Adrenal gland (tissue), 9 donors: ENCODE measurements at regions not wholly inside any gene's neighbourhood (a gene's known extent, or its start where the extent isn't known, plus 50 kb on each side); places are given as distances from the start of the nearest gene placed in this dataset.
A peak's percentile ranks its signal among the peaks of the same experiment; 100 is the strongest.

Experiments
- DNase-seq, 7 donors: peaks; one replicate each; pipeline ENCODE4 v3.0.0-alpha.2; 2019 to 2020
- H3K27ac ChIP-seq, 5 donors: fragments of 200-600 bp; sonication (generic) in 4 of 5; 1 replicate in 3 of 5; 2 replicates in 2 of 5; pipeline versions ENCODE4 v1.5.1 to v1.8.0; 2016 to 2020; ENCODE audit warnings: mild to moderate bottlenecking in 1 of 5
- H3K27me3 ChIP-seq: fragments of 200-600 bp; 2 replicates; pipeline ENCODE4 v1.8.0; 2021
- H3K36me3 ChIP-seq, 2 donors: fragments of 200-600 bp; replicated peaks in 1 of 2; 1 replicate in 1 of 2; 2 replicates in 1 of 2; pipeline versions ENCODE4 v1.5.1 to v1.8.0; 2018 to 2022
- H3K4me1 ChIP-seq, 2 donors: fragments of 200-600 bp; replicated peaks in 1 of 2; 1 replicate in 1 of 2; 2 replicates in 1 of 2; pipeline versions ENCODE4 v1.5.1 to v1.8.0; 2018 to 2021
- H3K4me3 ChIP-seq, 4 donors: fragments of 200-600 bp; sonication (generic) in 3 of 4; one replicate each; pipeline ENCODE4 v1.5.1; 2016 to 2018
- H3K9me3 ChIP-seq, 3 donors: fragments of 200-600 bp; sonication (generic) in 1 of 3; replicated peaks in 1 of 3; 1 replicate in 2 of 3; 2 replicates in 1 of 3; pipeline versions ENCODE4 v1.5.1 to v1.8.0; 2016 to 2021
- POLR2A ChIP-seq, 2 donors: fragments of 450-650 bp; IDR thresholded peaks; one replicate each; pipeline ENCODE4 v1.6.1; 2017; ENCODE audit warnings: antibody characterized with exemption in 2 of 2, mild to moderate bottlenecking in 2 of 2, moderate library complexity in 1 of 2
- WGBS, 4 donors: extraction: QIAGEN DNeasy Blood & Tissue Kit in 2 of 4; methylation state at CpG; one replicate each; pipeline versions ENCODE4 v1.1.5 to v1.1.7; 2013 to 2017; 5-methylcytosine and 5-hydroxymethylcytosine counted together
- intact Hi-C, 2 donors: fragments of 100-400 bp; cut with DNase I; formaldehyde crosslinking; loops; one replicate each; pipeline versions ENCODE4 v1.14.1 to v1.15.0; 2022 to 2023
- TF ChIP-seq, protein P1 (sequence below), 6 experiments: fragments of 450-650 bp in 4 of 6; fragments of 200-600 bp in 2 of 6; sonication (generic) in 1 of 6; IDR thresholded peaks; 1 replicate in 5 of 6; 2 replicates in 1 of 6; pipeline versions ENCODE4 v1.5.1 to v1.8.0; 2016 to 2021; ENCODE audit warnings: antibody characterized with exemption in 6 of 6, mild to moderate bottlenecking in 2 of 6, moderate library complexity in 1 of 6
- donor health status: healthy with polysubstance abuse.
- donor health status: Bipolar disorder and iron deficiency.
- donor health status: DM: yes; HTN: yes; CAD: no.
- donor health status: DM: no; HTN: no; CAD: no.
- donor health status: DM: no; HTN: no; CAD: no.

DNA sequence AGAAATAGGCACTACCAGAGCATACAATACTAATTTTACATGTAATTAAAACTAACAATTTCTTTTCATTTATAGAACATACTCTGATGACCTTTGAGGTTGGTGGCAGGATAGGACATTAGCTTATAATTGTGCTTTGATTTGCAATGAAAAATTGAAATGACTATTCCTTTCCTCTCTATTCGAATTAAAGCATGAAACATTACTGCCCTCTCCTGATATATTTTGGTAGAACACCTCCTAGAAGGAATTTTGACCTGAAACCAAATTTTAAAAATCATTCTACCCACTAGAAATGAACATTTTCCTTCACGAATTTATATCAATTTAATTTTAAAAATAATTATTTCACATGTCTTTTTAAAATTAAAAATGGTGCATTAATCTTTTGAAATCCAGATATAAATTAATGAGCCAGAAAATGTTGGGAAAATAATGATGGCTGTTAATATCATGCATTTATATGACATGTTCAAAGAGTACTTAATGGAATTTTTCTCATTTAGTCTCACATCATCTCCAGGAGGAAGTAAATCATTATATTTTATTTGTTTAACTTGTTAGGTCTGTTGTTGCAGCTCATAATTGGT is 556.3 kb upstream of the ARGLU1 start:
- no peaks in the 10 kb centered on the region for H3K9me3 ChIP-seq
- TF ChIP-seq POLR2A (IDR thresholded peaks at IDR 0.05): no peak
- TF ChIP-seq, protein P1, sequence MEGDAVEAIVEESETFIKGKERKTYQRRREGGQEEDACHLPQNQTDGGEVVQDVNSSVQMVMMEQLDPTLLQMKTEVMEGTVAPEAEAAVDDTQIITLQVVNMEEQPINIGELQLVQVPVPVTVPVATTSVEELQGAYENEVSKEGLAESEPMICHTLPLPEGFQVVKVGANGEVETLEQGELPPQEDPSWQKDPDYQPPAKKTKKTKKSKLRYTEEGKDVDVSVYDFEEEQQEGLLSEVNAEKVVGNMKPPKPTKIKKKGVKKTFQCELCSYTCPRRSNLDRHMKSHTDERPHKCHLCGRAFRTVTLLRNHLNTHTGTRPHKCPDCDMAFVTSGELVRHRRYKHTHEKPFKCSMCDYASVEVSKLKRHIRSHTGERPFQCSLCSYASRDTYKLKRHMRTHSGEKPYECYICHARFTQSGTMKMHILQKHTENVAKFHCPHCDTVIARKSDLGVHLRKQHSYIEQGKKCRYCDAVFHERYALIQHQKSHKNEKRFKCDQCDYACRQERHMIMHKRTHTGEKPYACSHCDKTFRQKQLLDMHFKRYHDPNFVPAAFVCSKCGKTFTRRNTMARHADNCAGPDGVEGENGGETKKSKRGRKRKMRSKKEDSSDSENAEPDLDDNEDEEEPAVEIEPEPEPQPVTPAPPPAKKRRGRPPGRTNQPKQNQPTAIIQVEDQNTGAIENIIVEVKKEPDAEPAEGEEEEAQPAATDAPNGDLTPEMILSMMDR (IDR thresholded peaks at IDR 0.05): peak; percentile 22 to 60 (median 46)
- H3K36me3 ChIP-seq: no peaks in the 10 kb centered on the region
- no peaks in the 10 kb centered on the region for H3K27me3 ChIP-seq
- H3K4me1 ChIP-seq: no peaks in the 10 kb centered on the region
- DNase-seq: no peak
- intact Hi-C loops: loop anchor here in 1 of 2 donors (10.0 kb wide), 1 partner anchor 1039 kb away; no protein-coding TSS in a partner anchor
- 1 to 2% (median 2%) methylated on average over 2 of the region's 2 CpGs for WGBS, 4 donors
- no peak overlapping the region for H3K27ac ChIP-seq
- H3K4me3 ChIP-seq: no peak overlapping the region

DNA sequence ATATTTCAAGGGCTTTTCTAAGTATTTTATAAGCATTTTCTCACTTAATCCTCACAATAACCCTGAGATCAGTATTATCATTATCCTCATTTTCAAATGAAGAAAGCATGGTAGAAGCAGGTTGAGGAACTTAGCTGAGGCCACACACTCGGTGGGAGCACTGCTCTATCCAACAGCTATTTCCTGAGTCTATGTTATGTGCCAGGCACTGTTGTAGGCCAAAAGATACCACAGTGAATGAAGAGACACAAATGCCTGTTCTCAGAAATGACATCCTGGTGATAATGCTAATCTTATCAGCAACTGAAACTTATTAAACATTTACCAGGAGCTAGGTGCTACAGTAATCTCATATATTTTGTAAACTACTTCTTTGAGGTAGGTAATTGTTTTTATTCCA is 553.9 kb upstream of the ARGLU1 start:
- no peaks in the 10 kb centered on the region for H3K9me3 ChIP-seq
- no peaks in the 10 kb centered on the region for H3K4me1 ChIP-seq
- no peak overlapping the region for H3K27ac ChIP-seq
- no peak for TF ChIP-seq POLR2A (IDR thresholded peaks at IDR 0.05)
- TF ChIP-seq, protein P1 (IDR thresholded peaks at IDR 0.05): no peak
- intact Hi-C loops: loop anchor here in 1 of 2 donors (10.0 kb wide), 1 partner anchor 1037 kb away; no protein-coding TSS in a partner anchor
- DNase-seq: no peak
- H3K27me3 ChIP-seq: no peaks in the 10 kb centered on the region
- 24 to 58% (median 53%) methylated on average over 1 of the region's 1 CpG for WGBS, 4 donors
- no peak overlapping the region for H3K4me3 ChIP-seq
- no peaks in the 10 kb centered on the region for H3K36me3 ChIP-seq

DNA sequence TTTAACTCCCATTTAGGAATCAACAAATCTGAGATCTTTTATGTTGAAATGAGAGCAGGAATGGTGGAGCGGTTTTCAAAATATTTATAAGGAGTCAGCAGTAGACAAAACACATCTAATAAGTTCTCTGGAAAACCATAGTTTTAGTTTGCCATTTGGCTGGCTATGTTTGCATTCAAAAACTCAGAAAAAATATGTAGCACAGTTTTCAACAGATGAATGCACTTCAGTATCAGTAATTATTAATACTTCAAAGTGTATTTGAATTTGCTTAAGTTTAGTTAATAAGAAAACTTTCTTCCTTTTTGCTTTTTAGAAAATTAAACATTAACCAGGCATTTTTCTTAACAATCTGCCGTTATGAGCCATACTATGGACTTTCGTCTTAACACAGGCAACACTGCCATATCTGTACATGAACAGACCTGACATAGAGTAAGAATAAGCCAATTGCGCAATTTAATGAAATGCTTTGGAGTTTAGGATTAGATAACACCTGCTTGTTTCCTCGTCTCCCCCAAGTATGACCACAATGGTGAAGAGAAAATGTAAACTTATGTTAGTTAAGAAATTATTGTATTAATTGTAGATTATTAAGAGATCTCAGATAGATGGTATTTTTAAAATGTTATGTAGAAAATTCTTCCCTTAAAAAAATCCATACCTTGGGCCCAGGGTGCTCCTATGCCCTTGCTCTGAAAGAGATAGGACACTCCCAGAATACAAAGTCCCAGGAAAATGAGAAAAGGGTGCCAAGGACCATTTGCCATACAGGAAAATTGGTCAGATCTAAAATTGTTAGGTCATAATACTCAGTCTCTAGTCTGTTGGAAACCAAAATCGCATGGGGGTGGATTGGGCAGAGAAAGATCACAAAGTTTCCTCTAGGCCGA is 552.3 kb upstream of the ARGLU1 start:
- Histone ChIP-seq H3K36me3 (no peaks in the 10 kb centered on the region), H3K4me1 (no peaks in the 10 kb centered on the region), H3K9me3 (no peaks in the 10 kb centered on the region), H3K27ac (no peak overlapping the region), H3K27me3 (no peaks in the 10 kb centered on the region), H3K4me3 (no peak overlapping the region)
- intact Hi-C loops: loop anchor here in 1 of 2 donors (10.0 kb wide), 1 partner anchor 1035 kb away; no protein-coding TSS in a partner anchor
- TF ChIP-seq POLR2A (IDR thresholded peaks at IDR 0.05): no peak
- 81 to 87% (median 86%) methylated on average over 7 of the region's 7 CpGs for WGBS, 4 donors
- DNase-seq: no peak

DNA sequence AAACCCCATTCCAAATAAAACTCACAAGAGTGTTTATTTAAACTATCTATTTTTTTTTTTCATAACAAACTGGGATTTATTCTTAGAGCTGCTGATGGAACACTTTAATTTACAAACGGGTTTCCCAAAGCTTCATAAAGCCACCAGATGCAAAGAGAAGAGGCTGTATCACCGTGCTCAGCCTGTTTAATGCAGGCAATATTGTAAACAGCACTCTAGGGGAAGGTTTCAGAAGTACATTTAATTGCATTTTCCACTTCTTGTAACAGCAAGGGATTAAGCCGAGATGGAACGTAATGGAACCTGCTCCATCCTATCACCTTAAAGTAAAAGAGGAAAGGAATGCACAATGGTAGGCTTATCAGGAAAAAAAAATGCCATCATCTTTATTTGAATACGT is 550.6 kb upstream of the ARGLU1 start:
- intact Hi-C loops: no loop called here
- no peak overlapping the region for H3K4me3 ChIP-seq
- H3K27ac ChIP-seq: no peak overlapping the region
- TF ChIP-seq, protein P1 (IDR thresholded peaks at IDR 0.05): no peak
- no peak for TF ChIP-seq POLR2A (IDR thresholded peaks at IDR 0.05)
- H3K9me3 ChIP-seq: no peaks in the 10 kb centered on the region
- DNase-seq: no peak
- WGBS, 4 donors: 65 to 74% (median 72%) methylated on average over 5 of the region's 5 CpGs
- H3K4me1 ChIP-seq: no peaks in the 10 kb centered on the region
- no peaks in the 10 kb centered on the region for H3K27me3 ChIP-seq
- no peaks in the 10 kb centered on the region for H3K36me3 ChIP-seq
